KOPT-K1 (cell line): ENCODE measurements at regions not wholly inside any gene's neighbourhood (a gene's known extent, or its start where the extent isn't known, plus 50 kb on each side); places are given as distances from the start of the nearest gene placed in this dataset.

Source experiments
- H3K27ac ChIP-seq: fragments of 200-600 bp; sonication (generic); 2 replicates; pipeline ENCODE4 v1.5.1; 2016; ENCODE audit warnings: antibody characterized with exemption, mild to moderate bottlenecking, low read depth, low read length; ENCODE audit not compliant: poor library complexity, severe bottlenecking
- H3K36me3 ChIP-seq: fragments of 200-600 bp; sonication (generic); 2 replicates; pipeline ENCODE4 v1.5.1; 2017; ENCODE audit warnings: antibody characterized with exemption, mild to moderate bottlenecking, low read length, moderate library complexity; ENCODE audit not compliant: insufficient read depth
- H3K9me3 ChIP-seq: fragments of 200-600 bp; sonication (generic); 2 replicates; pipeline ENCODE4 v1.5.1; 2017; ENCODE audit warnings: antibody characterized with exemption, low read length, mild to moderate bottlenecking; ENCODE audit not compliant: insufficient read depth, poor library complexity, severe bottlenecking

- Histone ChIP-seq H3K27ac (no peak overlapping the region), H3K36me3 (no peaks in the 10 kb centered on the region), H3K9me3 (no peaks in the 10 kb centered on the region)
Measured at GRCh38 chr1:168392958-168393549, 112.4 kb downstream of the TBX19 start.

GRCh38 chr1:168391851-168392681, 111.4 kb downstream of the TBX19 start:
- H3K36me3 ChIP-seq = no peaks in the 10 kb centered on the region
- no peak overlapping the region for H3K27ac ChIP-seq
- H3K9me3 ChIP-seq = no peaks in the 10 kb centered on the region

- no peaks in the 10 kb centered on the region for H3K9me3 ChIP-seq
- H3K27ac ChIP-seq = no peak overlapping the region
- no peaks in the 10 kb centered on the region for H3K36me3 ChIP-seq
Measured at GRCh38 chr1:168390271-168390670, 109.6 kb downstream of the TBX19 start.

GRCh38 chr1:168387781-168388760, 107.4 kb downstream of the TBX19 start:
- Histone ChIP-seq H3K36me3 (no peaks in the 10 kb centered on the region), H3K27ac (no peak overlapping the region), H3K9me3 (no peaks in the 10 kb centered on the region)

GRCh38 chr1:168386949-168387586, 106.4 kb downstream of the TBX19 start:
- Histone ChIP-seq H3K27ac (no peak overlapping the region), H3K36me3 (no peaks in the 10 kb centered on the region), H3K9me3 (no peaks in the 10 kb centered on the region)

GRCh38 chr1:168386492-168386891, 105.8 kb downstream of the TBX19 start:
- Histone ChIP-seq H3K9me3 (no peaks in the 10 kb centered on the region), H3K36me3 (no peaks in the 10 kb centered on the region), H3K27ac (no peak overlapping the region)

- Histone ChIP-seq H3K27ac (no peak overlapping the region), H3K36me3 (no peaks in the 10 kb centered on the region), H3K9me3 (no peaks in the 10 kb centered on the region)
Measured at GRCh38 chr1:168381850-168382249, 101.2 kb downstream of the TBX19 start.

GRCh38 chr1:168380945-168381344, 100.3 kb downstream of the TBX19 start:
- no peaks in the 10 kb centered on the region for H3K9me3 ChIP-seq
- no peak overlapping the region for H3K27ac ChIP-seq
- H3K36me3 ChIP-seq = no peaks in the 10 kb centered on the region

GRCh38 chr1:168379104-168379860, 98.6 kb downstream of the TBX19 start:
- Histone ChIP-seq H3K36me3 (no peaks in the 10 kb centered on the region), H3K9me3 (no peaks in the 10 kb centered on the region), H3K27ac (no peak overlapping the region)

GRCh38 chr1:168375566-168376300, 95.1 kb downstream of the TBX19 start:
- no peaks in the 10 kb centered on the region for H3K9me3 ChIP-seq

GRCh38 chr1:168374566-168374965, 93.9 kb downstream of the TBX19 start:
- H3K9me3 ChIP-seq = no peaks in the 10 kb centered on the region
- no peak overlapping the region for H3K27ac ChIP-seq

More at GRCh38 chr1:168375566-168376300, 95.1 kb downstream of the TBX19 start:
- Histone ChIP-seq H3K27ac (no peak overlapping the region), H3K36me3 (no peaks in the 10 kb centered on the region)

GRCh38 chr1:168373869-168374268, 93.2 kb downstream of the TBX19 start:
- H3K27ac ChIP-seq = no peak overlapping the region
- H3K9me3 ChIP-seq = no peaks in the 10 kb centered on the region
- no peaks in the 10 kb centered on the region for H3K36me3 ChIP-seq

More at GRCh38 chr1:168374566-168374965, 93.9 kb downstream of the TBX19 start:
- H3K36me3 ChIP-seq = no peaks in the 10 kb centered on the region

GRCh38 chr1:168372861-168373371, 92.2 kb downstream of the TBX19 start:
- H3K27ac ChIP-seq = no peak overlapping the region
- no peaks in the 10 kb centered on the region for H3K9me3 ChIP-seq
- no peaks in the 10 kb centered on the region for H3K36me3 ChIP-seq
